ENCODE measurements at regions not wholly inside any gene's neighbourhood (a gene's known extent, or its start where the extent isn't known, plus 50 kb on each side); places are given as distances from the start of the nearest gene placed in this dataset.
"Not testable (repeated sequence)": the region's sequence is repeated elsewhere in the genome, so short reads cannot be mapped to it uniquely, and the experiment has no call there.

- not testable (repeated sequence) for TF ChIP-seq FOXK2 (IDR thresholded peaks at IDR 0.05); ARNT (IDR thresholded peaks at IDR 0.05); FOXM1 (IDR thresholded peaks at IDR 0.05; ENCODE audit: borderline replicate concordance); NFRKB (IDR thresholded peaks at IDR 0.05); SP1 (IDR thresholded peaks at IDR 0.05); ELF4 (IDR thresholded peaks at IDR 0.05); BHLHE40 (IDR thresholded peaks at IDR 0.05; ENCODE audit: borderline replicate concordance); SUZ12 (IDR thresholded peaks at IDR 0.05); CTBP1 (IDR thresholded peaks at IDR 0.05; ENCODE audit: borderline replicate concordance); ZNF384 (IDR thresholded peaks at IDR 0.05)
Measured at GRCh38 chr1:101450691-101451090, 213.9 kb downstream of the S1PR1 start.
